Ectodermal cell (in vitro differentiated cells): ENCODE measurements at regions not wholly inside any gene's neighbourhood (a gene's known extent, or its start where the extent isn't known, plus 50 kb on each side); places are given as distances from the start of the nearest gene placed in this dataset.

ENCODE experiments used
- H3K27ac ChIP-seq: 2 replicates; pipeline ENCODE4 v1.7.0; 2013; ENCODE audit warnings: mild to moderate bottlenecking, low read depth, low read length; ENCODE audit not compliant: insufficient read depth, poor library complexity, severe bottlenecking
- H3K27me3 ChIP-seq: 2 replicates; pipeline ENCODE4 v1.7.0; 2013; ENCODE audit warnings: mild to moderate bottlenecking, low read length; ENCODE audit not compliant: insufficient read depth, control insufficient read depth, poor library complexity, severe bottlenecking
- H3K36me3 ChIP-seq: one replicate; pipeline ENCODE4 v1.7.0; 2013; ENCODE audit warnings: low read length; ENCODE audit not compliant: control insufficient read depth, insufficient read depth
- H3K4me1 ChIP-seq: one replicate; pipeline ENCODE4 v1.7.0; 2013; ENCODE audit warnings: low read length; ENCODE audit not compliant: control insufficient read depth, insufficient read depth
- H3K4me3 ChIP-seq: 2 replicates; pipeline ENCODE4 v1.7.0; 2013; ENCODE audit warnings: low read depth, low read length, control low read depth; ENCODE audit not compliant: insufficient read depth
- H3K9me3 ChIP-seq: 2 replicates; pipeline ENCODE4 v1.7.0; 2013; ENCODE audit warnings: mild to moderate bottlenecking, low read length, moderate library complexity; ENCODE audit not compliant: control insufficient read depth
- WGBS, 2 experiments: methylation state at CpG; one replicate each; pipeline ENCODE4 v1.1.7; 2013; ENCODE audit warnings: missing lambda C conversion rate in 2 of 2; 5-methylcytosine and 5-hydroxymethylcytosine counted together

- 95 to 96% methylated on average over 6 of the region's 6 CpGs for WGBS, 2 experiments
- H3K27ac ChIP-seq: no peak overlapping the region
- no peak overlapping the region for H3K4me3 ChIP-seq
- no peaks in the 10 kb centered on the region for H3K27me3 ChIP-seq
- no peaks in the 10 kb centered on the region for H3K36me3 ChIP-seq
- H3K4me1 ChIP-seq: no peaks in the 10 kb centered on the region
- no peaks in the 10 kb centered on the region for H3K9me3 ChIP-seq
These were observed 387.8 kb downstream of the CTTN start for GRCh38 chr11:70786021-70786665.

DNA sequence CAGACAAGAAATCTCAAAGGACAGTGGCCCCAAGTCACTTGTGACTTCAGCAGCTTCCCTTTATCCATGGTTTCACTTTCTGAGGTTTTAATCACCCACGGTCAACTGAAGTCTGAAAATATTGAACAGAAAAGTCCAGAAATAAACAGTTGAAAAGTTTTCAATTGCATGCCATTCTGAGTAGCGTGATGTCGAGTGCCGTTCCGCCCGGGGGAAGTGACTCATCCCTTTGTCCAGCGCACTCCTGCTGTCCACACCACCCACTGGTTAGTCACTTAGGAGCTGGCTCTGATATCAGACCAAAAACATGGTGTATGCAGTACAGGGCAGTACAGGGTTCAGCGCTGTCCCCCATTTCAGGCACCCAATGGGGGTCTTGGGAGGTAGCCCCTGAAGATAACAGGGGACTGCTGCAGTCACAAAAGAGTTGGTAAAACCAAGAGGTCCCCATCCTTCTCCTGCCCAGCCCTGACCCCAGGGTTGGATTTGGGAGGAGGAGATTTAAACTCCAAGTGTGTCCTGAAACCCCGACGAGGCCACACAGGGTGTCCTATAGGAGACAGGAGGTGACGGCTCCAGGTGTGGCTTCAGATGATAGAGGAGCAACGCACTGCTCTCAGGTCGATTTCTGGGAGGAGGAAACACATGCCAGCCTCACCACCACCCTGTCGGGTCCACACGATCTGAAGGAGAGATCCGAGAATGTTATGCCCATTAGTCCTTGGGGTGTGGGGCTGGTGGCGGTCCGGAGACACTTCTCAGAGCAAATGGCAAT is 390.1 kb downstream of the CTTN start:
- Histone ChIP-seq H3K4me1 (no peaks in the 10 kb centered on the region), H3K9me3 (peaks cover 3% of the 10 kb centered on the region), H3K36me3 (no peaks in the 10 kb centered on the region), H3K27ac (no peak overlapping the region), H3K27me3 (no peaks in the 10 kb centered on the region), H3K4me3 (no peak overlapping the region)
- WGBS, 2 experiments: 94 to 96% methylated on average over 18 of the region's 18 CpGs

- WGBS, 2 experiments: 81 to 86% methylated on average over 12 of the region's 12 CpGs
- no peaks in the 10 kb centered on the region for H3K27me3 ChIP-seq
- H3K4me1 ChIP-seq: no peaks in the 10 kb centered on the region
- peaks cover 3% of the 10 kb centered on the region for H3K9me3 ChIP-seq
- H3K36me3 ChIP-seq: no peaks in the 10 kb centered on the region
- no peak overlapping the region for H3K4me3 ChIP-seq
- H3K27ac ChIP-seq: no peak overlapping the region
These were observed 392.5 kb downstream of the CTTN start for GRCh38 chr11:70790671-70791300.

- 86 to 90% methylated on average over 8 of the region's 8 CpGs for WGBS, 2 experiments
- Histone ChIP-seq H3K9me3 (no peaks in the 10 kb centered on the region), H3K27ac (no peak overlapping the region), H3K4me3 (no peak overlapping the region), H3K36me3 (no peaks in the 10 kb centered on the region), H3K27me3 (no peaks in the 10 kb centered on the region), H3K4me1 (no peaks in the 10 kb centered on the region)
These were observed 398.4 kb downstream of the CTTN start for GRCh38 chr11:70796648-70797227.

DNA sequence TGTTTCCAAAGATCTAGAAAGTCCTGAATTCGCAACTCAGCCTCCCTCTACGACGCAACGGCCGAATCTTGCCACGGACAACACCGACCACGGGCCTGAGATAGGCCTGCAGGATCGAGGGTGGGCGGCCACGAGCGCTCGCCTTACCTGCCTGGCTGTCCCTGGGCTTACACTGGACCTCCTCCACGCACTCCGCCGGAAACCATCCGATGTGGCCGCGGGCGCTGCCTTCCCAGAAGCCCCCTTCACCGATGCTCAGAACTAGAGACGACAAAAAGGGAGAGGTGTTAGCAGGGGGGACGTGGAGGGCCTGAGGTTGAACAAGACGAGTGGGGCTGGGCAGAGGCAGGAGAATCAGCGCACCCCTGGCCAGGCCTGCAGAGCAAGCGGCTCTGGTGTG is 400.0 kb downstream of the CTTN start:
- WGBS, 2 experiments: 96% methylated on average over 26 of the region's 26 CpGs
- no peak overlapping the region for H3K4me3 ChIP-seq
- H3K27ac ChIP-seq: no peak overlapping the region
- no peaks in the 10 kb centered on the region for H3K4me1 ChIP-seq
- H3K9me3 ChIP-seq: no peaks in the 10 kb centered on the region
- no peaks in the 10 kb centered on the region for H3K36me3 ChIP-seq
- no peaks in the 10 kb centered on the region for H3K27me3 ChIP-seq

DNA sequence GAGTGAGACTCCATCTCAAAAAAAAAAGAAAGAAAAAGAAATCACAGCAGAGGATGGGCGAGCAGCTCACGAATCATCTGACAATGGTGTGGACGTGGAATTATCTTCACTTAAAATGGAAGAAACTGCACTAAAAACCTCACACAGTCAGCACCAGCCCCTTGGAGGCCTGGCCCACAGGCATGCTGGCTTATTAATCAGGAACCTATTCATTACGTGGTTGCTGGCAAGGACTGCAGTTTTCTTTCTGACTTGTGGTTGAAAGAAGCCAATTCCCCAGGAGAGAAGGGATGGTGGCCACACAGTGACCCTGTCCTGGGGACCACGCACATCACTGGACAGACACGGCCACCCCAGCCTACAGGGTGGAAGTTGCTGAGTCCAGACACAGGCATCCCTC is 401.1 kb downstream of the CTTN start:
- WGBS, 2 experiments: 85 to 93% methylated on average over 6 of the region's 6 CpGs
- H3K36me3 ChIP-seq: no peaks in the 10 kb centered on the region
- no peaks in the 10 kb centered on the region for H3K4me1 ChIP-seq
- H3K27ac ChIP-seq: no peak overlapping the region
- no peak overlapping the region for H3K4me3 ChIP-seq
- no peaks in the 10 kb centered on the region for H3K27me3 ChIP-seq
- H3K9me3 ChIP-seq: no peaks in the 10 kb centered on the region

DNA sequence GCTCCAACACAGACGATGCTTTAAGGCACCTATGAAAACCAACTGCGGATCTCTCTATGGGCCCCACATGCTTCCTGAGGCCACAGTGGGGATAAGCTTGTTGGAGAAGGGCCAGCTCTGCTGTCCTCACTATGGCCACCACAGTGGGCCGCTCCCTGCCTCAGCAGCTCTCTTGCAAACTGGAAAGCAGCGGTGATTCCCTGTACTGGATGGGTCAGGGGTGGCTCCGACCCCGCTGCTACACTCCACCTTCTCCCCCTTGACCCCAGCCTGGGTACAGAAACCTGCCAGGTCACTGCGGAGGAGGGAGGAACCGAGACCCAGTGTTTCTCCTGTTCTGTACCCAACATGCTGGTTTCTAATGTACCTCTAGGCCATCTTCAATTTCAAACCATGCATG is 403.9 kb downstream of the CTTN start:
- Histone ChIP-seq H3K27ac (no peak overlapping the region), H3K4me3 (no peak overlapping the region), H3K9me3 (no peaks in the 10 kb centered on the region), H3K27me3 (no peaks in the 10 kb centered on the region), H3K4me1 (no peaks in the 10 kb centered on the region), H3K36me3 (no peaks in the 10 kb centered on the region)
- 93 to 96% methylated on average over 8 of the region's 8 CpGs for WGBS, 2 experiments

DNA sequence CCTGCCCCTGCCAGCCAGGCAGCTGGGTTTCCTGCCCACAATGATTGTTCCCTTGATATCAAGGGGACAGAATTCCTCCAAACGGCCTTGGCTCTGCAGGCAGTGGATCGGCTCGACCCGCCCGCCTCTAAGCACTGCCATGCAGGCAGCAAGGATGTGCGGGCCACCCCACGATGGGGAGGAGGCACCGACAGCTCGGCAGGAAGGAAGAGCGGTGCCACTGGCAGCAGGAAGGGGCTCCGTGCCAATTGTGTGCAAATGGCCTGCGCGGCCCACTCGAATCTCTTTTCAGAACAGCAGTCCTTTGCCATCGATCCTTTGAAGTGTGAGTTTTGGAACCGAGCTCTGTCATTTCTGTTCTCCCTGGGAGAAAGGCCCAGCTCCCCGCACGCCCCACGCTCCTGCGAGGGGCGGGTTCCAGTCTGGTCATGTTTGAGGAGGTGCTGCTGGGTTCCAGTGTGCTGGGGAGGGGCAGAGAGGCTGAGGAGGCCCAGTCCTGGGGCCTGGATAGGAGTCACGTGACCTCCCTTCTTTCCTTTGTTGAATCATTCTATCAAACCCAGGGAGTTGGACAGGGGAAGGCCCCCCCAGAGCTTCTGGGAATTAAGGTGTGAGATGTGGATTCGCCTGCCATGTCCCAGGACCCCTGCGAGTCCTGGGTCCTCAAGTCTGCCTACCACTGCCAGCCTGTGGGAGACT is 406.0 kb downstream of the CTTN start:
- H3K4me1 ChIP-seq: no peaks in the 10 kb centered on the region
- H3K36me3 ChIP-seq: no peaks in the 10 kb centered on the region

DNA sequence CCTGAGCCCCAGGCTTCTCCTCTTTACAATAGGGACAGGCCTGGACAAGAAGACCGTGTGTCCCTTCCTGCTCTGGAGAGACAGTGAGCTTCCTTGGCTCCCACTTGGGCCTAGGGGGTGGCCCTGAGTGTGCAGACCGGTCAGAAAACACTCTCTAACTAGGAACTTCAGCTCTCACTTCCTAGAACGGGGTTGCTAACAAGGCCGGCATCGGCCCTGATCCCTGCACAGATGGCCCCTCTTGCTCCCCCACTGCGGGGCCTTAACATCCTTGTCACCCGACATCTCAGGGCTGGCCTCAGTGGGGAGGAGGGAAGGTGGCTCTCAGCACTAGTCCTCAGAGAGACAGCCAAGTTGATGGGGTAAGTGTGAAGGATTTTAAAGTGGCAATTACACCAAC is 406.9 kb downstream of the CTTN start:
- 91 to 92% methylated on average over 7 of the region's 7 CpGs for WGBS, 2 experiments
- H3K36me3 ChIP-seq: no peaks in the 10 kb centered on the region
- no peak overlapping the region for H3K4me3 ChIP-seq
- H3K4me1 ChIP-seq: no peaks in the 10 kb centered on the region
- no peaks in the 10 kb centered on the region for H3K9me3 ChIP-seq
- H3K27me3 ChIP-seq: no peaks in the 10 kb centered on the region
- H3K27ac ChIP-seq: no peak overlapping the region

More for the DNA sequence above, 406.0 kb downstream of the CTTN start:
- Histone ChIP-seq H3K27me3 (no peaks in the 10 kb centered on the region), H3K4me3 (no peak overlapping the region), H3K9me3 (no peaks in the 10 kb centered on the region), H3K27ac (no peak overlapping the region)
- 94% methylated on average over 24 of the region's 24 CpGs for WGBS, 2 experiments

- 93 to 95% methylated on average over 11 of the region's 11 CpGs for WGBS, 2 experiments
- Histone ChIP-seq H3K9me3 (no peaks in the 10 kb centered on the region), H3K27me3 (no peaks in the 10 kb centered on the region), H3K4me1 (no peaks in the 10 kb centered on the region), H3K27ac (no peak overlapping the region), H3K4me3 (no peak overlapping the region), H3K36me3 (no peaks in the 10 kb centered on the region)
These were observed 407.6 kb downstream of the CTTN start for GRCh38 chr11:70805971-70806370.
